SK-N-SH treated with all-trans-retinoic acid at 6 μM for 48 hours (cell line): ENCODE measurements at regions not wholly inside any gene's neighbourhood (a gene's known extent, or its start where the extent isn't known, plus 50 kb on each side); places are given as distances from the start of the nearest gene placed in this dataset.

Source experiments
- ARNTL ChIP-seq: fragments of 450-650 bp; formaldehyde crosslinking; IDR thresholded peaks from 2 replicates; pipeline ENCODE4 v1.5.0; 2020; ENCODE audit warnings: low read depth, mild to moderate bottlenecking, moderate library complexity, borderline replicate concordance
- BACH2 ChIP-seq: fragments of 250-450 bp; sonication (Bioruptor Pico); IDR thresholded peaks from 2 replicates; pipeline ENCODE4 v1.9.0; 2021; ENCODE audit warnings: mild to moderate bottlenecking, borderline replicate concordance
- CSDC2 ChIP-seq: fragments of 250-450 bp; sonication (Bioruptor Pico); IDR thresholded peaks from 2 replicates; pipeline ENCODE4 v1.5.0; 2020; ENCODE audit warnings: mild to moderate bottlenecking, moderate library complexity
- CSRNP3 ChIP-seq: fragments of 250-450 bp; sonication (Bioruptor Pico); IDR thresholded peaks from 2 replicates; pipeline ENCODE4 v1.5.1; 2021; ENCODE audit warnings: mild to moderate bottlenecking, moderate library complexity
- OSR1 ChIP-seq: fragments of 250-450 bp; sonication (Bioruptor Pico); IDR thresholded peaks from 2 replicates; pipeline ENCODE4 v1.8.0; 2022; ENCODE audit warnings: moderate library complexity, mild to moderate bottlenecking, inconsistent platforms
- PATZ1 ChIP-seq: fragments of 250-450 bp; sonication (Bioruptor Pico); IDR thresholded peaks from 2 replicates; pipeline ENCODE4 v1.8.0; 2020; ENCODE audit warnings: mild to moderate bottlenecking, moderate library complexity, borderline replicate concordance
- PPARA ChIP-seq: fragments of 250-450 bp; sonication (Bioruptor Pico); IDR thresholded peaks from 2 replicates; pipeline ENCODE4 v1.5.0; 2020; ENCODE audit warnings: mild to moderate bottlenecking, borderline replicate concordance
- RARB ChIP-seq: fragments of 250-450 bp; sonication (Bioruptor Pico); IDR thresholded peaks from 2 replicates; pipeline ENCODE4 v1.8.0; 2021; ENCODE audit warnings: mild to moderate bottlenecking, moderate library complexity
- SNAI2 ChIP-seq: fragments of 250-450 bp; sonication (Bioruptor Pico); IDR thresholded peaks from 2 replicates; pipeline ENCODE4 v1.5.0; 2020; ENCODE audit warnings: mild to moderate bottlenecking, moderate library complexity
- TCF4 ChIP-seq: fragments of 250-450 bp; sonication (Bioruptor Pico); IDR thresholded peaks from 2 replicates; pipeline ENCODE4 v1.8.0; 2021; ENCODE audit warnings: mild to moderate bottlenecking, moderate library complexity, borderline replicate concordance
- TSHZ2 ChIP-seq: fragments of 250-450 bp; sonication (Bioruptor Pico); IDR thresholded peaks from 2 replicates; pipeline ENCODE4 v1.5.0; 2020; ENCODE audit warnings: mild to moderate bottlenecking, moderate library complexity
- ZC3H10 ChIP-seq: fragments of 250-450 bp; sonication (Bioruptor Pico); IDR thresholded peaks from 2 replicates; pipeline ENCODE4 v1.5.1; 2021; ENCODE audit warnings: mild to moderate bottlenecking, moderate library complexity
- ZFP3 ChIP-seq: fragments of 250-450 bp; sonication (Bioruptor Pico); IDR thresholded peaks from 2 replicates; pipeline ENCODE4 v1.5.0; 2020; ENCODE audit warnings: mild to moderate bottlenecking, moderate library complexity
- ZFP30 ChIP-seq: fragments of 450-650 bp; formaldehyde crosslinking; IDR thresholded peaks from 2 replicates; pipeline ENCODE4 v1.5.0; 2022; ENCODE audit warnings: mild to moderate bottlenecking, moderate library complexity

DNA sequence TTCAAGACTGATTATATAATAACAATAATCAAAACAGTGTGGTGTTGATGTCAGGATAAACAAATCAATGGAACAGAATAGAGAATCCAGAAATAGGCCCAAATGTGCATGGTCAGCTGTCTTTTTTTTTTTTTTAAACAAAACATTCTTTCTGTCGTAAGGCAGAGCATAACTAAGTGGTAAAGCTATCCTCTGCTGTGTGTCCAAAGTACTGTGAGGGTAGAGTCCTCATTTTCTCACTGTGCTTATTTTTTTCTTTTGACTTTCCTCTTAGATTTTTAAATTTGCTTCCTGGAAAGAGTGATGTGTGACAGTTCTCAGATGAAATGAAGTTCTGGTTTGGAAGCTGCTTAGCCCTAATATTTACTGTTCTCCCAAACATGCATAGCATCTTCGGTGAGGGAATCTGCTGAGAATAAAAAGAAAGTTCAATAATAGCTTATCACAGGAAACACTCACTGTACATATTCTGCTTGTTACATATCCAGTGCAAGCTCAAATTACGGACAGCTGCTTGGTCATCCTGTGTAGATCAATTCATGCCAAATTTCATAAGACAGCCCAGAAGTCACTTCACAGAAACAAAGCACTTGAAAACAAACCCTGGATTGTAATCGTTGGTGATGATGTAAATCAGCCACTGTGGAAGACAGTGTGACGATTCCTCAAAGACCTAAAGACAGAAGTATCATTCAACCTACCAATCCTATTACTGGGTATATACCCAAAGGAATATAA lies 423.9 kb downstream of the NEBL start:
- TF ChIP-seq SNAI2: no peak
- no peak for TF ChIP-seq RARB (CRISPR knock-in tag)
- TF ChIP-seq ARNTL (CRISPR knock-in tag): no peak
- TF ChIP-seq PPARA: no peak
- no peak for TF ChIP-seq ZFP30
- no peak for TF ChIP-seq TCF4 (CRISPR knock-in tag)
- no peak for TF ChIP-seq ZFP3
- no peak for TF ChIP-seq ZC3H10 (CRISPR knock-in tag)
- TF ChIP-seq PATZ1 (CRISPR knock-in tag): no peak
- no peak for TF ChIP-seq CSDC2
- TF ChIP-seq BACH2 (CRISPR knock-in tag): no peak
- TF ChIP-seq TSHZ2 (CRISPR knock-in tag): no peak
- no peak for TF ChIP-seq OSR1 (CRISPR knock-in tag)
- no peak for TF ChIP-seq CSRNP3
